GM19397 (cell line): ENCODE measurements at regions not wholly inside any gene's neighbourhood (a gene's known extent, or its start where the extent isn't known, plus 50 kb on each side); places are given as distances from the start of the nearest gene placed in this dataset.
"Not testable (repeated sequence)": the region's sequence is repeated elsewhere in the genome, so short reads cannot be mapped to it uniquely, and the experiment has no call there.

Experiments
- ATAC-seq: cut with Tn5 transposase; IDR thresholded peaks from one replicate; pipeline ENCODE4 v1.9.1; 2021; ENCODE audit warnings: mild to moderate bottlenecking, moderate library complexity; ENCODE audit not compliant: unreplicated experiment

DNA sequence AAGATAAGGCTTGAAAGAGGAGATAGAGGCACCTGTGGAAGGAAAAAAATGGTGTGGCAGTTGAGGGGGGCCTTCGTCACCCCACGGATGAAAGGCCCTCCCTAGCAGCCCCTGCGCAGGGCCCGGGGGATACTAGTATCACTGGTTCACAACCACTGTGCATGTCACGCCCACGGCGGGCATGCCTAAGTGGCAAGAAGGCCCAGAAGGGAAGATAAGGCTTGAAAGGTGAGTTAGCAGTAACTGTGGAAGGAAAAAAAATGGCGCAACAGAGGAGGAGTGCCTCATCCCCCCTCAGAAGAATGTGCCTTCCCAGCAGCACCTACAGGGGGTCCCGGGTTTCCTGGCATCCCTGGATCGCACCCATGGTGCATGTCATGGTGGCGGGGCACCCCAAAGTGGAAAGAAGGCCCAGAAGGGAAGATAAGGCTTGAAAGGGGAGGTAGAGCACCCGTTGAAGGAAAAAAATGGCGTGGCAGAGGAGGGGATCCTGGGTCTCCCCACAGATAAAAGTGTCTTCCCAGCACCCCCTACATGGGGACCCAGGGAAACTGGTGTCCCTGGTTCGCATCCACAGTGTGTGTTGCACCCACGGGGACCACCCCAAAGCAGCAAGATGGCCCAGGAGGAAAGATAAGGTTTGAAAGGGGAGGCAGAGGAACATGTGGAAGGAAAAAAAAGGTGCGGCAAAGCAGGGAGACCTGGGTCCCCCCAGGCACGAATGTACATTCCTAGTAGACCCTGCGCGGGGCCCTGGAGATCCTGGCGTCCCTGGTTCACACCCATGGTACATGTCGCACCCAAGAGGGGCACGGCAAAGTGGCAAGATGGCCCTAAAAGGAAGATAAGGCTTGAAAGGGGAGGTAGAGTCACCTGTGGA, 279.2 kb downstream of the ALG10 start:
- ATAC-seq: no peak

DNA sequence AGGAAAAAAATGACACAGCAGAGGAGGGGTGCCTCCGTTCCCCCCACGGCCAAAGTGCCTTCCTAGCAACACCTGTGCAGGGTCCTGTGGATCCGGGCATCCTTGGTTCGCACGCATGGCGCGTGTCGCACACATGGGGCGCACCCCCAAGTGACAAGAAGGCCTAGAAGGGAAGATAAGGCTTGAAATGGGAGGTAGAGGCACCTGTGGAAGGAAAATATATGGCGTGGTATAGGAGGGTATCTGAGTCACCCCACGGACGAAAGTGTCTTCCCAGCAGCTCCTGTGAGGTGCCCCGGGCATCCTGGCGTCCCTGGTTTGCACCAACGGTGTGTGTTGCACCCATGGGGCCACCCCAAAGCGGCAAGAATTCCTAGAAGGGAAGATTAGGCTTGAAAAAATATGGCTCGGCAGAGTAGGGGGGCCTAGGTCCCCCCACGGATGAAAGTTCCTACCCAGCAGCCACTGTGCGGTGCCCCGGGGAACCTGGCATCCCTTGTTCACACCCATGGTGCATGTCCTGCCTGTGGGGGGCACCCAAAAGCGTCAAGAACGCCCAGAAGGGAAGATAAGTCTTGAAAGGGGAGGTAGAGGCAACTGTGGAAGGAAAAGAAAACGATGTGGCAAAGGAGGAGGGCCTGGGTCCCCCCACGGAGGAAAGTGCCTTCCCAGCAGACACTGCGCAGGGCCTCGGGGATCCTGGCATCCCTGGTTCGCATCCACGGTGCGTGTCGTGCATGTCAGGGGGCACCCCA, 280.0 kb downstream of the ALG10 start:
- ATAC-seq: no peak

DNA sequence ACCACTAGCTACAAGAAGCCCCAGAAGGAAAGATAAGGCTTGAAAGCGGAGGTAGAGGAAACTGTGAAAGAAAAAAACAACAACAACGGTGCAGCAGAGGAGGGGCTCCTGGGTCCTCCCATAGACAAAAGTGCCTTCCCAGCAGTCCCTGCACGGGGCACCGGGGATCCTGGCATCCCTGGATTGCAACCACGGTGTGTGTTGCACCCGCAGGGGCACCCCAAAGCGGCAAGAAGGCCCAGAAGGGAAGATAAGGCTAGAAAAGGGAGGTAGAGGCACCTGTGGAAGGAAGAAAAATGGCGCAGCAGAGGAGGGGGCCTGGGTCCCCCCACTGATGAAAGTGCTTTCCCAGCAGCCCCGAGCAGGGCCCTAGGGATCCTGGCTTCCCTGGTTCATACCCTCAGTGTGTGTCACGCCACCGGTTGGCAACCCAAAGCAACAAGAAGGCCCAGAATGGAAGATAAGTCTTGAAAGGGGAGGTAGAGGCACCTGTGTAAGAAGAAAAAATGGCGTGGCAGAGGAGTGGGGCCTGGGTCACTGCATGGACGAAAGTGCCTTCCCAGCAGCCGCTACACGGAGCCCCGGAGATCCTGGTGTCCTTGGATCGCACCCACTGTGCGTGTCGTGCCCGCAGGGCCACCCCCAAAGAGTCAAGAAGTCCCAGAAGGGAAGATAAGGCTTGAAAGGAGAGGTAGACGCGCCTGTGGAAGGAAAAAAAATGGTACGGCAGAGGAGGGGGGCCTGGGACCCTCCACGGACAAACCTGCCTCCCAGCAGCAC, 281.0 kb downstream of the ALG10 start:
- no peak for ATAC-seq

DNA sequence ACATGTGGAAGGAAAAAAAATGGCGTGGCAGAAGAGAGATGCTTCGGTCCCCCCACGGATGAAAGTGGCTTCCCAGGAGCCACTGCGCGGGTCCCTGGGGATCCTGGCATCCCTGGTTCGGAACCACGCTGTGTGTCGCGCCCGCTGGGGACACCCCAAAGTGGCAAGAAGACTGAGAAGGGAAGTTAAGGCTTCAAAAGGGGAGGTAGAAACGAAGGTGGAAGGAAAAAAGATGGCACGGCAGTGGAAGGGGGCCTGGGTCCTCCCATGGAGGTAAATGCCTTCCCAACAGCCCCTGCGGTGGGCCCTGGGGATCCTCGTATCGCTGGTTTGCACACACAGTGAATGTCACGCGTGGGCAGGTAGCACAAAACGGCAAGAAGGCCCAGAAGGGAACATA, 281.7 kb downstream of the ALG10 start:
- no peak for ATAC-seq

DNA sequence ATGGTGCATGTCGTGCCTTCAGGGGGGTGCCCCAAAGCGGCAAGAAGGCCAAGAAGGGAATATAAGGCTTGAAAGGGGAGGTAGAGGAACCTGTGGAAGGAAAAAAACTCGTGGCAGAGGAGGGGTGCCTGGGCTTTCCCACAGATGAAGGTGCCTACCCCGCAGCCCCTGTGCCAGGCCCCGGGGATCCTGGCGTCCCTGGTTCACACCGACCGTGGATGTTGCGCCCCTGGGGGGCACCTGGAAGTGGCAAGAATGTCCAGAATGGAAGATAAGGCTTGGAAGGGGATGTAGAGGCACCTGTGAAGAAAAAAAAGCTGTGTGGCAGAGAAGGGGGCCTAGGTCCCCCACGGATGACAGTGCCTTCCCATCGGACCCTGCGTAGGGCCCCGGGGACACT, 282.2 kb downstream of the ALG10 start:
- no peak for ATAC-seq

DNA sequence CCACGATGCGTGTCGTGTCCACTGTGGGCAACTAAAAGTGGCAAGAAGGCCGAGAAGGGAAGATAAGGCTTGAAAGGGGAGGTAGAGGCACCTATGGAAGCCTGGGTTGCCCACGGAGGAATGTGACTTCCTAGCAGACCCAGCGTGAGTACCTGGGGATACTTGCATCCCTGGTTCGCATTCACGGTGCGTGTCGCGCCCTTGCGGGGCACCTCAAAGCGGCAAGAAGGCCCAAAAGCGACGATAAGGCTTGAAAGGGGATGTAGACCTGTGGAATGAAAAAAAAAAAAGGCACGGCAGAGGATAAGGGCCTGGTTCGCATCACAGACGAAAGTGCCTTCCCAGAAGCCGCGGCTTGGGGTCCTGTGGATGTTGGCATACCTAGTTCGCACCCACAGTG, 282.9 kb downstream of the ALG10 start:
- no peak for ATAC-seq

DNA sequence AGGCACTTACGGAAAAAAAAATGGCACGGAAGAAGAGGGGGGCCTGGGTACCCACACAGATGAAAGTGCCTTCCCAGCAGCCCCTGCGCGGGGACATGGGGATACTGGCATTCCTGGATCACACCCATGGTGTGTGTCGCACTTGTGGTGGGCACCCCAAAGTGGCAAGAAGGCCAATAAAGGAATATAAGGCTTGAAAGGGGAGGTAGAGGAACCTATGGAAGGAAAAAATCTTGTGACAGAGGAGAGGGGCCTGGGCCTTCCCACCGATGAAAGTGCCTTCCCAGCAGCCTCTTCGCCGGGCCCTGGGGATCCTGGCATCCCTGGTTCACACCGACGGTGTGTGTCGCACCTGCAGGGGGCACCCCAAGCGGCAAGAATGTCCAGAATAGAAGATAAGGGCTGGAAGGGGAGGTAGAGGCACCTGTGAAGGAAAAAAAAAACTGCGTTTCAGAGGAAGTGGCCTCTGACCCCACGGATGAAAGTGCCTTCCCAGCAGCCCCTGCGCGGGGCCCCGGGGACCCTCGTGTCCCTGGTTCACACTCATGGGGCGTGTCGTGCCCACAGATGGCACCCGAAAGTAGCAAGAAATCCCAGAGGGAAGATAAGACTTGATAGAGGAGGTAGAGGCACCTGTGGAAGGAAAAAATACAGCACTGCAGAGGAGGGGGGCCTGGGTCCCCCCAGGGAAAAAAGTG, 284.0 kb downstream of the ALG10 start:
- ATAC-seq: no peak

DNA sequence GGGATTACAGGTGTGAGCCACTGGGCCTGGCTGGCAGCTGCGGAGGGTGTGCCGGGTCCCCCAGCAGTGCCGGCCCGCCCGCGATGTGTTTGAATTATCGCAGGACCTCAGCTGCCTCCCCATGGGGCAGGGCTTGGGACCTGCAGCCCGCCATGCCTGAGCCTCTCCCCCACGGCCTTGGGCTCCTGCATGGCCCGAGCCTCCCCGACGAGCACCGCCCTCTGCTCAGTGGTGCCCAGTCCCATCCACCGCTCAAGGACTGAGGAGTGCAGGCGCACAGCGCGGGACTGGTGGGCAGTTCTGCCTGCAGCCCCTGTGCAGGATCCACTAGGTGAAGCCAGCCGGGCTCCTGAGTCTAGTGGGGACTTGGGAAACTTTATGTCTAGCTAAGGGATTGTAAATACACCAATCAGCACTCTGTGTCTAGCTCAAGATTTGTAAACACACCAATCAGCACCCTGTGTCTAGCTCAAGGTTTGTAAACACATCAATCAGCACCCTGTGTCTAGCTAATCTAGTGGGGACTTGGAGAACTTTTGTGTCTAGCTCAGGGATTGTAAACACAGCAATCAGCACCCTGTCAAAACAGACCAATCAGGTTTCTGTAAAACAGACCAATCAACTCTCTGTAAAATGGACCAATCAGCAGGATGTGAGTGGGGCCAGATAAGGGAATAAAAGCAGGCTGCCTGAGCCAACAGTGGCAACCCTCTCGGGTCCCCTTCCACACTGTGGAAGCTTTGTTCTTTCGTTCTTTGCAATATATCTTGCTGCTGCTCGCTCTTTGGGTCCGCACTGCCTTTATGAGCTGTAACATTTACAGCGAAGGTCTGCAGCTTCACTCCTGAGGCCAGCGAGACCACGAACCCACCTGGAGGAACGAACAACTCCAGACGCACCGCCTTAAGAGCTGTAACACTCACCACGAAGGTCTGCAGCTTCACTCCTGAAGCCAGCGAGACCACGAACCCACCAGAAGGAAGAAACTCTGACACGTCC, 287.8 kb downstream of the ALG10 start:
- ATAC-seq: not testable (repeated sequence)

DNA sequence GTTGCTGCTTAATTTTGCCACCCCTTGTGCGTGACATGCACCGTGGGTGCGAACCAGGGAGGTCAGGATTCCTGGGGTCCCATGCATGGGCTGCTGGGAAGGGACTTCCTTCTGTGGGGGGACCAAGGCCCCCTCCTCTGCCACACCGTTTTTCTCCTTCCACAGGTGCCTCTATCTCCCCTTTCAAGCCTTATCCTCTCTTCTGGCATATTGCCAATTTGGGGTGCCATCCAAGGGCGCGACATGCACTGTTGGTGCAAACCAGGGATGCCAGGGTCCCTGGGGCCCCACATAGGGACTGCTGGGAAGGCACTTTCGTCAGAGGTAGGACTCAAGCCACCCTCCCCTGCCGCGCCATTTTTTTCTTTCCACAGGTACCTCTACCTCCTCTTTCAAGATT, 289.0 kb downstream of the ALG10 start:
- ATAC-seq: no peak

DNA sequence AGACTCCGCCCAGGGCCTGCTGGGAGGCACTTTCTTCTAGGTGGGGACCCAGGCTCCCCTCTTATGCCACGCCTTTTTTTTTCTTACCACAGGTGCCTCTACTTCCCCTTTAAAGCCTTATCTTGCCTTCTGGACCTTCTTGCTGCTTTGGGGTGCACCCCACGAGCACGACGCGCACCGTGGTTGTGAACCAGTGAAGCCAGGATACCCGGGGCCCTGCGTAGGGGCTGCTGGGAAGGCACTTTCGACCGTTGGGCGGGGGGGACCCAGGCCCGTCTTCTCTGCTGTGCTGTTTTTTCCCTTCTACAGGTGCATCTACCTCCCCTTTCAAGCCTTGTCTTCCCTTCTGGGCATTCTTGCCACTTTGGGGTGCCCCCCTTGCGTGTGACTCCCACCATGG, 305.4 kb downstream of the ALG10 start:
- ATAC-seq: no peak

DNA sequence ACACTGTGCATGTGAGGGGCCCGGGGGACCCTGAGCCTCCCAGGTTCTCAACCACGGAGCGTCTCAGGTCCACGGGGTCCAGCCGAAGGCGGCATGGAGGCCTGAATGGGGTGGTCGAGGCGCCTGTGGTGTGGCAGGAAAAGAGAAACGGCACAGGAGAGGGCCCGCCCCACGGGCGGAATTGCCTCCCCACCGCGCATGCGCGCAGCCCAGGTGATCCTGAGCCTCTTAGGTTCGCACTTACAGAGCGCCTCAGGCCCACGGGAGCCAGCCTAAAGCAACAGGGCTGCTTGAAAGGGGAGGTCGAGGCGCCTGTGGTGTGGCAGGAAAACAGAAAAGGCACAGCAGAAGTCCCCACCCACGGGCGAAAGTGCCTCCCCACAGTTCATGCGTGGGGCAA, 311.0 kb downstream of the ALG10 start:
- no peak for ATAC-seq

DNA sequence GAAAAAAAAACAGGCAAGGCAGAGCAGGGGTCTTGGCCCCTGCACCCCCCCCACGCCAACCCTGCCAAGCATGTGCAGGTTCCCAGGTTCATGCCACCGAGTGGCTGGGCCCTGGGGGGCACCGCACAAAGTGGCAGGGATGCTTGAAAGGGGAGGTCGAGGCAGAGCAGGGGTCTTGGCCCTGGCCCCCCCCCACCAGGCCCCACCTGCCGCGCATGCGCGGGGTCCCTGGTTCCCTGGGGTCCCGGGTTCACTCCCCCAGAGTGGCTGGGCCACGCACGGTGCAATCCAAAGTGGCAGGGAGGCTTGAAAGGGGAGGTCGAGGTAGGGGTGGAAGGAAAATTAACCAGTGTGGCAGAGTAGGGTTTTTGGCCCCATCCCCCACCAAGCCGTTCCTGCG, 312.2 kb downstream of the ALG10 start:
- no peak for ATAC-seq

DNA sequence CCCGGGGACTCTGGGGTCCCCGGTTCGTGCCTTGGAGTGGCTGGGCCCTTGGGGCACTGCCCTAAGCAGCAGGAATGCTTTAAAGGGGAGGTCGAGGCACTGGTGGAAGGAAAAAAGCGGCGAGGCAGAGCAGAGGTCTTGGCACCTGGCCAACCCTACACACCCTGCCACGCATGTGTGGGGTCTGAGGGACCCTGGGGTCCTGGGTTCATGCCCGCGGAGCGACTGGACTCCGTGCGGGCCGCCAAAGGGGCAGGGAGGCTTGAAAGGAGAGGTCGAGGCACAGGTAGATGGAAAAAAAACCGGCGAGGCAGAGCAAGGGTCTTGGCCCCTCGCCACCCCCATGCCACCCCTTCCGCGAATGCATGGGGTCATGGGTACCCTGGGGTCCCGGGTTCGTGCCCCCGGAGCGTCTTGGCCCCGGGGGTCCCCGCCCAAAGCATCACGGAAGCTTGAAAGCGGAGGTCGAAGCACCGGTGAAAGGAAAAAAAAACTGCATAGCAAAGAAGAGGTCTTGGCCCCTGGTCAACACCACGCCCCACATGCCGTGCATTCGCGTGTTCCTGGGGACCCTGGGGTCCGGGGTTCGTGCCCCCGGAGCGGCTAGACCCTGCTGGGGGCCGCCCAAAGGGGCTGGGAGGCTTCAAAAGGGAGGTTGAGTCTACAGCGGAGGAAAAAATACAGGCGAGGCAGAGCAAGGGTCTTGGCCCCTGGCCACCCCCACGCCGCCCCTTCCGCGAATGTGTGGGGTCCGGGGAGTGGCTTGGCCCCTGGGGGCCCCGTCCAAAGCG, 312.9 kb downstream of the ALG10 start:
- no peak for ATAC-seq

DNA sequence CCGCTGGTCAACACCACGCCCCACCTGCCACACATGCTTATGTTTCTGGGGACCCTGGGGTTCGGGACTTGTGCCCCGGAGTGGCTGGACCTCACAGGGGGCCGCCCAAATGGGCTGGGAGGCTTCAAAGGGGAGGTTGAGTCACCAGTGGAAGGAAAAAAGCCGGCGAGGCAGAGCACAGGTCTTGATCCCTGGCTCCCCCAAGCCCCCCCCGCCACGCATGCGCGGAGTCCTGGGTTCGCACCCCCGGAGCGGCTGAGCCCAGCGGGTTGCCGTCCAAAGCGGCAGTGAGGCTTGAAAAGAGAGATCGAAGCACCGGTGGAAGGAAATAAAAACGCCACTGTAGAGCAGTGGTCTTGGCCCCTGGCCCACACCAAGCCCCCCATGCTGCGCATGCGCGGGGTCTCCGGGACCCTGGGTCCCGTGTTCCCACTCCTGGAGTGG, 313.5 kb downstream of the ALG10 start:
- no peak for ATAC-seq

DNA sequence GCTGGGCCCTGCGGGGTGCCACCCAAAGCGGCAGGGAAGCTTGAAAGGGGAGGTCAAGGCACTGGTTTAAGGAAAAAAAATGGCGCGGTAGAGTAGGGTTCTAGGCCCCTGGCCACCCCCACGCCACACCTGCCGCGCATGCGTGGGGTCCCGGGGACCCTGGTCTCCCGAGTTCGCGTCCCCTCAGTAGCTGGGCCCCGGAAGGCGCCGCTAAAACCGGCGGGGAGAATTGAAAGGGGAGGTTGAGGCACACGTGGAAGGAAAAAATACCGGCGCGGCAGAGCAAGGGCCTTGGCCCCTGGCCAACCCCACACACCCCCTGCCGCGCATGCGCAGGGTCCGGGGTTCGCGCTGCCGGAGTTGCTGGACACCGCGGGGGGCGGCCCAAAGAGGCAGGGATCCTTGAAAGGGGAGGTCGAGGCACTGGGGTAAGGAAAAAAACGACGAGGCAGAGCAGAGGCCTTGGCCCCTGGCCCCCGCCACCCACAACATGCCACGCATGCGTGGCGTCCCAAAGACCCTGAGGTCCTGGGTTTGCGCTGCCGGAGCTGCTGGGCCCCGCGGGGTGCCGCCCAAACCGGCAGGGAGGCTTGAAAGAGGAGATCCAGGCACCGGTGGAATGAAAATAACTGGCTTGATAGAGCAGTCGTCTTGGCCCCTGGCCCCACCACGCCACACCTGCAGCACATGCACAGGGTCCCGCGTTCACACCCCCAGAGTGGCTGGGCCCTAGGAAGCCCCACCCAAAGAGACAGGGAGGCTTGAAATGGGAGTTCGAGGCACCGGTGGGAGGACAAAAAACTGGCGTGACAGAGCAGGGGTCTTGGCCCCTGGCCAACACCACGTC, 314.5 kb downstream of the ALG10 start:
- no peak for ATAC-seq

DNA sequence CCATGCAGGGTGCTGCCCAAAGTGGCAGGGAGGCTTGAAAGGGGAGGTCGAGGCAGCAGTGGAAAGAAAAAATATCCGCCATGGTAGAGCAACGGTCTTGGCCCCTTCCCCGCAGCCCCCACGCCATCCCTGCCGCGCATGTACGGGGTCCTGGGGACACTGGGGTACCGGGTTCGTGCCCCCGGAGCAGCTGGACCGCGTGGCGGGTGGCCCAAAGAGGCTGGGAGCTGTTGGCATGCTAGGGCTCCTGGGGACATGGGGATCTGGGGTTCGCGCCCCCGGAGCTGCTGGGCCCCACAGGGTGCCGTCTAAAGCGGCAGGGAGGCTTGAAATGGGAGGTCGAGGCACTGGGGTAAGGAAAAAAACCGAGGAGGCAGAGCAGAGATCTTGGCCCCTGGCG, 316.5 kb downstream of the ALG10 start:
- no peak for ATAC-seq

DNA sequence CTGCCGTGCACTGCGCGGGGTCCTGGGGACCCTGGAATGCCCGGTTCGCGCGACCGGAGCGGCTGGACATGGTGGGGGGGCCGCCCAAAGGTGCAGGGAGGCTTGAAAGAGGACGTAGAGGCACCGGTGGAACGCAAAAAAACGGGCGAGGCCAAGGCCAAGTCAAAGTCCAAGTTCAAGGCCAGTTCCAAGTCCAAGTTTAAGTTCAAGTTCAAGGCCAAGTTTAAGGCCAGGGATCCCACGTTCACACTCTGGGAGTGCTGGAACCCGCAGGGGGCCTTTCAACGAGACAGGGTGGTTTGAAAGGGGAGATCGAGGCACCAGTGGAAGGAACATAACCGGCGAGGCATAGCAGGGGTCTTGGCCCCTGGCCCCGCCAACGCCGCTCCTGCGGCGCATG, 317.6 kb downstream of the ALG10 start:
- no peak for ATAC-seq
